ENCODE measurements at regions not wholly inside any gene's neighbourhood (a gene's known extent, or its start where the extent isn't known, plus 50 kb on each side); places are given as distances from the start of the nearest gene placed in this dataset.

- TF ChIP-seq CTCF (IDR thresholded peaks at IDR 0.05; ENCODE audit: insufficient read depth, low read depth, low read length): no peak
- Histone ChIP-seq H3K36me3 (ENCODE audit: control insufficient read depth, insufficient read depth, low read length) (no peaks in the 10 kb centered on the region; the same call in 1 of the 2 replicates), H3K4me3 (ENCODE audit: low read depth, low read length) (no peak overlapping the region), H3K27me3 (ENCODE audit: control insufficient read depth, insufficient read depth, low read length) (no peaks in the 10 kb centered on the region)
- ChIA-PET POLR2A (interaction anchor here (0.6 to 0.7 kb wide), 2 partner anchors 11 to 27 kb away, joined by 3 to 6 read pairs; no protein-coding TSS in a partner anchor), CTCF (no interaction called here)
- DNase-seq (ENCODE audit: low read depth): no peak
Observed at GRCh38 chr14:71585361-71585760, 346.9 kb upstream of the RGS6 start.

DNA sequence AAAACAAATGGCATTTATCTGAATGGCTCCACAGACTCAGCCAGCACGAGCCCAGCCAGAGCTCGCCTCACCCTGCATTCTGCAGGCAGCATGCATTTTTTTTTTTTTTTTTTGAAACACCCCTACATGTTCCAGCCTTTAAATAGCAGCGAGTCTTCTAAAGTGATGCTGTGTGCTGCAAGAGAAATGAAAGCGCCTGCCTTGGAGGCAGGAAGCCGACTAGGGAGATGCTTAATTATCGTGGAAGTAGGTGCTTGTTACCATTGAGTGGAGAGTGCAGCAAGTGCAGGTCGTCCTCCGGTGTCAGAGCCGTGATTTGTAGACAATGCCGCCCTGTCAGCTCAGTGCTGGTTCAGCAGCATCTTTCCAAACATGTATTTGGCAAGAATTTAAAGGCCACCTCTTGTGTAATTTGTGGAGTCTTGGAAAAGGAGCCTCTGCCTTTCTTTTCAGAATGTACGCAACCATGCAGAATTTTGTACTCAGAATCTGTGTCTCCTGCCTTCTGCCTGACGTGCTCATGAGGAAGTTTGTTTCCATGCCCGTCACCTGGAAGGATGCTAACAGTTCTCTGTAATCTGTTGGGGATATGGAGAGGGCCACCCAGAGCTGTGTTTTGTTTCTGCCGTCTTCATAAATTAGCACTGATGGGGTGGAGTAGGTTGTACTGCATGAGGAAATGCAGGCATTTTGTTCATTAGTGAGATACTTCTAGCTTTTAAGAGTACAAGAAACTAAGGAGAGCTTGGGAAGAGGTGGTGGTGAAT, 345.9 kb upstream of the RGS6 start:
- TF ChIP-seq CTCF (IDR thresholded peaks at IDR 0.05; ENCODE audit: insufficient read depth, low read depth, low read length): no peak
- ChIA-PET CTCF (interaction anchor here (1.6 kb wide), 1 partner anchor 65 kb away, joined by 3 read pairs; no protein-coding TSS in a partner anchor), POLR2A (interaction anchor here (0.6 to 0.7 kb wide), 3 partner anchors 12 to 172 kb away, joined by 3 to 6 read pairs (median 3); no protein-coding TSS in a partner anchor)
- H3K27me3 ChIP-seq (ENCODE audit: control insufficient read depth, insufficient read depth, low read length): no peaks in the 10 kb centered on the region
- no peaks in the 10 kb centered on the region; the same call in 1 of the 2 replicates for H3K36me3 ChIP-seq (ENCODE audit: control insufficient read depth, insufficient read depth, low read length)
- DNase-seq (ENCODE audit: low read depth): no peak
- peak overlapping the region; percentile 11 for H3K4me3 ChIP-seq (ENCODE audit: low read depth, low read length)

GRCh38 chr14:71588028-71588427, 344.2 kb upstream of the RGS6 start:
- H3K27me3 ChIP-seq (ENCODE audit: control insufficient read depth, insufficient read depth, low read length): no peaks in the 10 kb centered on the region
- no peak for DNase-seq (ENCODE audit: low read depth)
- H3K4me3 ChIP-seq (ENCODE audit: low read depth, low read length): no peak overlapping the region
- CTCF ChIA-PET: no interaction called here
- POLR2A ChIA-PET: no interaction called here
- TF ChIP-seq CTCF (IDR thresholded peaks at IDR 0.05; ENCODE audit: insufficient read depth, low read depth, low read length): no peak
- no peaks in the 10 kb centered on the region for H3K36me3 ChIP-seq (ENCODE audit: control insufficient read depth, insufficient read depth, low read length)

DNA sequence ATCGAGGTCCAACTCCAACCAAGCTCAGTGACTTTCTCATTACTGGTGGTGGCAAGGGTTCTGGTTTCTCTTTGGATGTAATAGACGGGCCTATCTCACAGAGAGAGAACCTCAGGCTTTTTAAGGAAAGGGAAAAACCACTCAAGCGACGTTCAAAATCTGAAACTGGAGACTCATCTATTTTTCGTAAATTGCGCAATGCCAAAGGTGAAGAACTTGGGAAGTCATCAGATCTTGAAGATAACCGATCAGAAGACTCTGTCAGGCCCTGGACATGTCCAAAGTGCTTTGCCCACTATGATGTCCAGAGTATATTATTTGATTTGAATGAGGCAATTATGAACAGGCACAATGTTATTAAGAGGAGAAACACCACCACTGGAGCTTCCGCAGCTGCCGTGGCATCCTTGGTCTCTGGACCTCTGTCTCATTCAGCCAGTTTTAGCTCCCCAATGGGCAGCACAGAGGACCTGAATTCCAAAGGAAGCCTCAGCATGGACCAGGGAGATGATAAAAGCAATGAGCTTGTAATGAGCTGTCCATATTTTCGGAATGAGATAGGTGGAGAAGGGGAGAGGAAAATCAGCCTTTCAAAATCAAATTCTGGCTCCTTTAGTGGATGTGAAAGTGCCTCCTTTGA, 343.5 kb upstream of the RGS6 start:
- Histone ChIP-seq H3K36me3 (ENCODE audit: control insufficient read depth, insufficient read depth, low read length) (no peaks in the 10 kb centered on the region), H3K4me3 (ENCODE audit: low read depth, low read length) (no peak overlapping the region), H3K27me3 (ENCODE audit: control insufficient read depth, insufficient read depth, low read length) (no peaks in the 10 kb centered on the region)
- DNase-seq (ENCODE audit: low read depth): no peak
- ChIA-PET POLR2A (no interaction called here), CTCF (no interaction called here)
- no peak for TF ChIP-seq CTCF (IDR thresholded peaks at IDR 0.05; ENCODE audit: insufficient read depth, low read depth, low read length)

- no peaks in the 10 kb centered on the region for H3K36me3 ChIP-seq (ENCODE audit: control insufficient read depth, insufficient read depth, low read length)
- no peak for TF ChIP-seq CTCF (IDR thresholded peaks at IDR 0.05; ENCODE audit: insufficient read depth, low read depth, low read length)
- POLR2A ChIA-PET: no interaction called here
- H3K27me3 ChIP-seq (ENCODE audit: control insufficient read depth, insufficient read depth, low read length): no peaks in the 10 kb centered on the region
- no peak overlapping the region for H3K4me3 ChIP-seq (ENCODE audit: low read depth, low read length)
- no peak for DNase-seq (ENCODE audit: low read depth)
- CTCF ChIA-PET: no interaction called here
Observed at GRCh38 chr14:71589609-71590008, 342.6 kb upstream of the RGS6 start.

Measured in BJ (cell line).